H9 (cell line): ENCODE measurements at regions not wholly inside any gene's neighbourhood (a gene's known extent, or its start where the extent isn't known, plus 50 kb on each side); places are given as distances from the start of the nearest gene placed in this dataset.

ENCODE experiments used
- DNase-seq: peaks from one replicate; pipeline ENCODE4 v3.0.0-alpha.2; 2017
- H2AFZ ChIP-seq: one replicate; pipeline ENCODE4 v1.6.1; 2013; ENCODE audit warnings: mild to moderate bottlenecking, low read length, control low read depth, moderate library complexity
- H2AK5ac ChIP-seq: 2 replicates; pipeline ENCODE4 v1.6.1; 2013; ENCODE audit warnings: low read length, control low read depth, mixed read lengths; ENCODE audit not compliant: insufficient read length
- H2BK120ac ChIP-seq: one replicate; pipeline ENCODE4 v1.6.1; 2013; ENCODE audit warnings: low read depth, mild to moderate bottlenecking, low read length, control low read depth, inconsistent platforms; ENCODE audit not compliant: poor library complexity, severe bottlenecking
- H2BK12ac ChIP-seq: 2 replicates; pipeline ENCODE4 v1.6.1; 2013; ENCODE audit warnings: low read length, control low read depth, mixed read lengths, low read depth; ENCODE audit not compliant: insufficient read length
- H2BK15ac ChIP-seq: 2 replicates; pipeline ENCODE4 v1.6.1; 2013; ENCODE audit warnings: low read depth, low read length, control low read depth
- H2BK20ac ChIP-seq: one replicate; pipeline ENCODE4 v1.6.1; 2013; ENCODE audit warnings: low read depth, mild to moderate bottlenecking, low read length, control low read depth, inconsistent platforms; ENCODE audit not compliant: poor library complexity, severe bottlenecking
- H2BK5ac ChIP-seq: 2 replicates; pipeline ENCODE4 v1.6.1; 2013; ENCODE audit warnings: low read length, control low read depth, mixed read lengths; ENCODE audit not compliant: insufficient read length
- H3K14ac ChIP-seq: 2 replicates; pipeline ENCODE4 v1.6.1; 2013; ENCODE audit warnings: low read length, control low read depth; ENCODE audit not compliant: insufficient read depth
- H3K18ac ChIP-seq: 2 replicates; pipeline ENCODE4 v1.6.1; 2013; ENCODE audit warnings: low read depth, mild to moderate bottlenecking, mixed read lengths, low read length, control low read depth; ENCODE audit not compliant: insufficient read length
- H3K23ac ChIP-seq: 2 replicates; pipeline ENCODE4 v1.6.1; 2013; ENCODE audit warnings: low read length, control low read depth, mixed read lengths, low read depth; ENCODE audit not compliant: insufficient read length
- H3K23me2 ChIP-seq: 2 replicates; pipeline ENCODE4 v1.6.1; 2013; ENCODE audit warnings: low read depth, mild to moderate bottlenecking, mixed read lengths, low read length, control low read depth; ENCODE audit not compliant: insufficient read length, poor library complexity, severe bottlenecking
- H3K27ac ChIP-seq: 2 replicates; pipeline ENCODE4 v1.5.1; 2013; ENCODE audit warnings: low read length, control low read depth, mixed read lengths, low read depth; ENCODE audit not compliant: insufficient read length
- H3K27me3 ChIP-seq: 2 replicates; pipeline ENCODE4 v1.6.1; 2013; ENCODE audit warnings: low read length, control low read depth, inconsistent platforms; ENCODE audit not compliant: insufficient read depth
- H3K4ac ChIP-seq: 2 replicates; pipeline ENCODE4 v1.6.1; 2013; ENCODE audit warnings: low read depth, mild to moderate bottlenecking, control low read depth, inconsistent platforms, low read length, moderate library complexity
- H3K4me1 ChIP-seq: 2 replicates; pipeline ENCODE4 v1.6.1; 2013; ENCODE audit warnings: low read length, control low read depth, inconsistent platforms; ENCODE audit not compliant: insufficient read depth
- H3K4me2 ChIP-seq: 2 replicates; pipeline ENCODE4 v1.6.1; 2013; ENCODE audit warnings: low read length, control low read depth, mixed read lengths; ENCODE audit not compliant: insufficient read length, insufficient read depth
- H3K56ac ChIP-seq: 2 replicates; pipeline ENCODE4 v1.6.1; 2013; ENCODE audit warnings: low read depth, mild to moderate bottlenecking, mixed read lengths, low read length, control low read depth; ENCODE audit not compliant: insufficient read length
- H3K79me1 ChIP-seq: 2 replicates; pipeline ENCODE4 v1.6.1; 2013; ENCODE audit warnings: low read depth, mild to moderate bottlenecking, moderate library complexity, low read length, control low read depth, inconsistent platforms; ENCODE audit not compliant: insufficient read depth, poor library complexity, severe bottlenecking
- H3K79me2 ChIP-seq: 2 replicates; pipeline ENCODE4 v1.6.1; 2013; ENCODE audit warnings: low read length, control low read depth, inconsistent platforms; ENCODE audit not compliant: insufficient read depth
- H3K9ac ChIP-seq: 2 replicates; pipeline ENCODE4 v1.6.1; 2013; ENCODE audit warnings: low read length, control low read depth, mixed read lengths; ENCODE audit not compliant: insufficient read length; ENCODE audit errors: extremely low read depth
- H3K9me3 ChIP-seq: one replicate; pipeline ENCODE4 v1.6.1; 2013; ENCODE audit warnings: low read depth, low read length, inconsistent platforms; ENCODE audit not compliant: control insufficient read depth
- H3T11ph ChIP-seq: one replicate; pipeline ENCODE4 v1.6.1; 2013; ENCODE audit warnings: mild to moderate bottlenecking, low read length, control low read depth, inconsistent platforms
- H4K20me1 ChIP-seq: one replicate; pipeline ENCODE4 v1.6.1; 2013; ENCODE audit not compliant: control insufficient read depth, insufficient read length, insufficient read depth
- H4K5ac ChIP-seq: 2 replicates; pipeline ENCODE4 v1.6.1; 2013; ENCODE audit warnings: low read depth, mild to moderate bottlenecking, mixed read lengths, low read length, control low read depth; ENCODE audit not compliant: insufficient read length
- H4K8ac ChIP-seq: replicated peaks from 2 replicates; pipeline ENCODE4 v1.6.1; 2013; ENCODE audit warnings: low read length, control low read depth, mixed read lengths, low read depth; ENCODE audit not compliant: insufficient read length
- H4K91ac ChIP-seq: 2 replicates; pipeline ENCODE4 v1.6.1; 2013; ENCODE audit warnings: low read depth, mild to moderate bottlenecking, moderate library complexity, mixed read lengths, low read length, control low read depth; ENCODE audit not compliant: insufficient read length
- H3K27ac Mint-ChIP-seq, 3 experiments: 2 replicates in 2 of 3; 3 replicates in 1 of 3; pipeline ENCODE4 v1.8.0; 2020 to 2021; ENCODE audit warnings: mixed read lengths in 3 of 3, mild to moderate bottlenecking in 1 of 3, moderate library complexity in 1 of 3
- H3K27me3 Mint-ChIP-seq: 2 replicates; pipeline ENCODE4 v1.8.0; 2021; ENCODE audit warnings: low read depth, mild to moderate bottlenecking, moderate library complexity, mixed read lengths
- H3K36me3 Mint-ChIP-seq, 3 experiments: 2 replicates in 2 of 3; 3 replicates in 1 of 3; pipeline ENCODE4 v1.8.0; 2020 to 2021; ENCODE audit warnings: low read depth in 3 of 3, mixed read lengths in 3 of 3; ENCODE audit not compliant: insufficient read depth in 1 of 3
- H3K4me1 Mint-ChIP-seq, 2 experiments: 2 replicates each; pipeline ENCODE4 v1.8.0; 2020; ENCODE audit warnings: mixed read lengths in 2 of 2
- H3K4me3 Mint-ChIP-seq, 2 experiments: 2 replicates in 1 of 2; 3 replicates in 1 of 2; pipeline ENCODE4 v1.8.0; 2020 to 2021; ENCODE audit warnings: mild to moderate bottlenecking in 2 of 2, mixed read lengths in 2 of 2, moderate library complexity in 1 of 2
- H3K9me3 Mint-ChIP-seq, 2 experiments: 2 replicates in 1 of 2; 3 replicates in 1 of 2; pipeline ENCODE4 v1.8.0; 2020; ENCODE audit warnings: mild to moderate bottlenecking in 2 of 2, mixed read lengths in 2 of 2, moderate library complexity in 1 of 2
- whole genome bisulfite sequencing: extraction: QIAGEN DNeasy Blood & Tissue Kit; methylation state at CpG from one replicate; pipeline ENCODE4 v1.1.7; 2013; ENCODE audit warnings: missing lambda C conversion rate, low lambda C conversion rate, mixed read lengths; ENCODE audit not compliant: insufficient read length; ENCODE audit errors: extremely low coverage; 5-methylcytosine and 5-hydroxymethylcytosine counted together
- TF ChIP-seq, protein P1 (sequence below): fragments of 200-600 bp; sonication (generic); conservative IDR thresholded peaks from 3 replicates; pipeline ENCODE4 v1.8.0; 2021; ENCODE audit warnings: antibody characterized with exemption, mild to moderate bottlenecking

DNA sequence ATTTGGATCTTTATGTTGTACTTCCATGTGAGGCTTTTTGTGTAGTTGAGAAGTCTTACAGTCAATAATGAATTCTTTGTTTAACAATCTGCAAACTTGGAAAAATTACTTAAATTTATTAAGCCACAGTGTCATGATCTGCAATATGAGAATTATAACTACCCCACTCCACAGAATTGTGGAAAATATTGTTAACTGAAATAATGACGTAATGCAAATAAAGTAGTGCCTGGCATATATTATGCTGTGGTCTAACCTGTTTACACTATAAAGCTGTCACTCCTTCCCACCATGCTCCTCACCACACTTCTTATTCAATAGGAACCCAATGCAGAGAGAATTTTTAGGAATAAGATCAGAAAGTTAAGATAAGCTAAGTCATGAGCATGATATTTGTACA lies 632.1 kb upstream of the GALNTL6 start:
- Histone ChIP-seq H3K18ac (no peak overlapping the region), H3K14ac (no peak overlapping the region), H3K23me2 (no peaks in the 10 kb centered on the region), H3T11ph (no peak overlapping the region), H2BK20ac (no peak overlapping the region), H3K27me3 (no peaks in the 10 kb centered on the region), H4K91ac (no peak overlapping the region), H3K4me1 (no peaks in the 10 kb centered on the region), H3K9ac (no peak overlapping the region), H4K8ac (no peak overlapping the region), H3K9me3 (no peaks in the 10 kb centered on the region), H3K23ac (no peak overlapping the region), H2BK12ac (no peak overlapping the region), H3K79me1 (no peaks in the 10 kb centered on the region), H3K27ac (no peak overlapping the region), H2AK5ac (no peak overlapping the region), H4K20me1 (no peaks in the 10 kb centered on the region), H4K5ac (no peak overlapping the region), H2BK5ac (no peak overlapping the region), H3K4me2 (no peak overlapping the region), H3K56ac (no peak overlapping the region), H2AFZ (no peak overlapping the region), H3K79me2 (no peaks in the 10 kb centered on the region), H3K4ac (no peak overlapping the region), H2BK120ac (no peak overlapping the region), H2BK15ac (no peak overlapping the region)
- WGBS: no CpG with 5 or more reads among the region's 1 CpG
- TF ChIP-seq, protein P1, sequence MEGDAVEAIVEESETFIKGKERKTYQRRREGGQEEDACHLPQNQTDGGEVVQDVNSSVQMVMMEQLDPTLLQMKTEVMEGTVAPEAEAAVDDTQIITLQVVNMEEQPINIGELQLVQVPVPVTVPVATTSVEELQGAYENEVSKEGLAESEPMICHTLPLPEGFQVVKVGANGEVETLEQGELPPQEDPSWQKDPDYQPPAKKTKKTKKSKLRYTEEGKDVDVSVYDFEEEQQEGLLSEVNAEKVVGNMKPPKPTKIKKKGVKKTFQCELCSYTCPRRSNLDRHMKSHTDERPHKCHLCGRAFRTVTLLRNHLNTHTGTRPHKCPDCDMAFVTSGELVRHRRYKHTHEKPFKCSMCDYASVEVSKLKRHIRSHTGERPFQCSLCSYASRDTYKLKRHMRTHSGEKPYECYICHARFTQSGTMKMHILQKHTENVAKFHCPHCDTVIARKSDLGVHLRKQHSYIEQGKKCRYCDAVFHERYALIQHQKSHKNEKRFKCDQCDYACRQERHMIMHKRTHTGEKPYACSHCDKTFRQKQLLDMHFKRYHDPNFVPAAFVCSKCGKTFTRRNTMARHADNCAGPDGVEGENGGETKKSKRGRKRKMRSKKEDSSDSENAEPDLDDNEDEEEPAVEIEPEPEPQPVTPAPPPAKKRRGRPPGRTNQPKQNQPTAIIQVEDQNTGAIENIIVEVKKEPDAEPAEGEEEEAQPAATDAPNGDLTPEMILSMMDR: no peak
- DNase-seq: no peak
- Mint-ChIP-seq H3K36me3 (no peaks in the 10 kb centered on the region), H3K27me3 (no peaks in the 10 kb centered on the region), H3K27ac (no peak overlapping the region), H3K4me1 (no peaks in the 10 kb centered on the region), H3K9me3 (no peaks in the 10 kb centered on the region), H3K4me3 (no peak overlapping the region)
